HCT116 (cell line): ENCODE measurements at regions not wholly inside any gene's neighbourhood (a gene's known extent, or its start where the extent isn't known, plus 50 kb on each side); places are given as distances from the start of the nearest gene placed in this dataset.

Experiments
- ATAC-seq: fragments of 200-7000 bp; cut with Tn5 transposase; 2 replicates; pipeline ENCODE4 v1.9.1; 2020; ENCODE audit warnings: mild to moderate bottlenecking, moderate library complexity
- BruUV-seq: library from RNA; stranded (reverse); fragments of 400-500 nt; replicated peaks from 2 replicates; lab custom pipeline; 2021; lab: Mats Ljungman, UMichigan
- CTCF ChIA-PET: fragments of 300-600 bp; sonication (Branson Sonifier 250); formaldehyde crosslinking; loops from one replicate; lab custom pipeline; 2021; ENCODE audit warnings: antibody characterized with exemption; lab: Charles Lee
- POLR2A ChIA-PET: fragments of 300-600, 350-600 bp; sonication (Branson Sonifier 250); formaldehyde crosslinking; loops from one replicate; lab custom pipeline; 2021; ENCODE audit warnings: antibody characterized with exemption; lab: Charles Lee
- RAD21 ChIA-PET, 2 experiments: fragments of 300-600 bp; sonication (Branson Sonifier 250); formaldehyde crosslinking; loops; one replicate each; lab custom pipeline; 2023; ENCODE audit warnings: low total read pairs in 2 of 2; ENCODE audit not compliant: uncharacterized antibody in 2 of 2, unreplicated experiment in 2 of 2, low non-redundant PET in 1 of 2; lab: Charles Lee
- DNase-seq: peaks from one replicate; pipeline ENCODE4 v3.0.0-alpha.2; 2010; ENCODE audit warnings: low read depth, low spot score
- H2AFZ ChIP-seq: fragments of 200-600 bp; shearing (Covaris generic), sonication (generic); 2 replicates; pipeline ENCODE4 v1.6.1; 2017; ENCODE audit warnings: low read depth, mixed run types, mixed read lengths, antibody characterized with exemption, low read length; ENCODE audit not compliant: poor library complexity, severe bottlenecking
- H3K27ac ChIP-seq: 2 replicates; pipeline ENCODE4 v1.5.1; 2012; ENCODE audit warnings: low read depth, low read length
- H3K27me3 ChIP-seq: fragments of 200-600 bp; sonication (generic); 2 replicates; pipeline ENCODE4 v1.6.1; 2016; ENCODE audit warnings: mixed run types, low read length, mixed read lengths; ENCODE audit not compliant: insufficient read depth
- H3K36me3 ChIP-seq, 2 experiments: fragments of 200-500 bp in 1 of 2; fragments of 200-600 bp in 1 of 2; sonication (Bioruptor generic) in 1 of 2; sonication (generic) in 1 of 2; 2 replicates each; pipeline versions ENCODE4 v1.5.1 to v1.6.1; 2014 to 2016; ENCODE audit warnings: low read length in 2 of 2, inconsistent platforms in 1 of 2, mixed read lengths in 1 of 2, mixed run types in 1 of 2; ENCODE audit not compliant: insufficient read depth in 2 of 2, control insufficient read depth in 1 of 2
- H3K4me1 ChIP-seq, 2 experiments: fragments of 200-600 bp in 1 of 2; sonication (generic) in 1 of 2; 2 replicates each; pipeline versions ENCODE4 v1.5.1 to v1.6.1; 2012 to 2017; ENCODE audit warnings: low read length in 2 of 2, inconsistent platforms in 1 of 2, mild to moderate bottlenecking in 1 of 2, mixed read lengths in 1 of 2, mixed run types in 1 of 2, moderate library complexity in 1 of 2; ENCODE audit not compliant: insufficient read depth in 2 of 2, control insufficient read depth in 1 of 2
- H3K4me2 ChIP-seq: fragments of 200-600 bp; sonication (generic); 2 replicates; pipeline ENCODE4 v1.6.1; 2017; ENCODE audit warnings: mixed run types, low read length, mixed read lengths
- H3K4me3 ChIP-seq, 2 experiments: fragments of 200-600 bp in 1 of 2; sonication (generic) in 1 of 2; replicated peaks in 1 of 2; 2 replicates each; pipeline ENCODE4 v1.5.1; 2011 to 2016; ENCODE audit warnings: low read length in 2 of 2, control low read depth in 1 of 2, low read depth in 1 of 2, mild to moderate bottlenecking in 1 of 2, mixed read lengths in 1 of 2, mixed run types in 1 of 2
- H3K79me2 ChIP-seq: fragments of 200-600 bp; sonication (generic); 2 replicates; pipeline ENCODE4 v1.6.1; 2017; ENCODE audit warnings: mild to moderate bottlenecking, mixed run types, low read length, moderate library complexity, mixed read lengths; ENCODE audit not compliant: insufficient read depth
- H3K9ac ChIP-seq: fragments of 200-600 bp; sonication (generic); 2 replicates; pipeline ENCODE4 v1.6.1; 2016; ENCODE audit warnings: low read length, mixed read lengths
- H3K9me2 ChIP-seq: fragments of 200-600 bp; sonication (generic), shearing (Covaris generic); 2 replicates; pipeline ENCODE4 v1.6.1; 2017; ENCODE audit warnings: mixed run types, mild to moderate bottlenecking, moderate library complexity; ENCODE audit not compliant: insufficient read depth
- H3K9me3 ChIP-seq, 2 experiments: fragments of 200-500 bp in 1 of 2; fragments of 200-600 bp in 1 of 2; sonication (Bioruptor generic) in 1 of 2; sonication (generic) in 1 of 2; 2 replicates each; pipeline ENCODE4 v1.6.1; 2014 to 2017; ENCODE audit warnings: low read length in 2 of 2, mixed read lengths in 2 of 2, inconsistent platforms in 1 of 2, low read depth in 1 of 2, mild to moderate bottlenecking in 1 of 2, mixed run types in 1 of 2, moderate library complexity in 1 of 2; ENCODE audit not compliant: control insufficient read depth in 1 of 2, insufficient read depth in 1 of 2
- H4K20me1 ChIP-seq: fragments of 200-600 bp; sonication (generic), shearing (Covaris generic); 2 replicates; pipeline ENCODE4 v1.6.1; 2017; ENCODE audit warnings: mixed run types, mild to moderate bottlenecking, moderate library complexity; ENCODE audit not compliant: insufficient read depth
- CTCF ChIP-seq, 3 experiments: fragments of 200-600 bp in 1 of 3; sonication (generic) in 1 of 3; IDR thresholded peaks in 2 of 3; conservative IDR thresholded peaks in 1 of 3; 2 replicates each; pipeline ENCODE4 v1.5.1; 2012 to 2017; ENCODE audit warnings: low read depth in 2 of 3, low read length in 2 of 3, antibody characterized with exemption in 1 of 3, borderline replicate concordance in 1 of 3, control low read depth in 1 of 3, mild to moderate bottlenecking in 1 of 3, mixed read lengths in 1 of 3, mixed run types in 1 of 3, moderate library complexity in 1 of 3; ENCODE audit not compliant: insufficient read depth in 1 of 3
- FOSL1 ChIP-seq: IDR thresholded peaks from 2 replicates; pipeline ENCODE4 v1.6.1; 2012; ENCODE audit warnings: low read depth
- POLR2A ChIP-seq: IDR thresholded peaks from 2 replicates; pipeline ENCODE4 v1.7.0; 2011; ENCODE audit warnings: borderline replicate concordance; ENCODE audit not compliant: insufficient read depth, insufficient read length; ENCODE audit errors: extremely low read depth
- SIN3A ChIP-seq: IDR thresholded peaks from 2 replicates; pipeline ENCODE4 v1.6.1; 2012; ENCODE audit warnings: low read depth
- TCF7L2 ChIP-seq: IDR thresholded peaks from 2 replicates; pipeline ENCODE4 v1.7.0; 2011; ENCODE audit warnings: borderline replicate concordance, inconsistent platforms; ENCODE audit not compliant: insufficient read depth, insufficient read length; ENCODE audit errors: extremely low read depth
- ZNF274 ChIP-seq: fragments of 200-500 bp; sonication (Bioruptor generic); IDR thresholded peaks from 2 replicates; pipeline ENCODE4 v1.6.1; 2014; ENCODE audit warnings: mild to moderate bottlenecking, low read depth, low read length, inconsistent platforms
- intact Hi-C: fragments of 100-400 bp; cut with micrococcal nuclease; formaldehyde crosslinking; loops from 2 replicates; pipeline ENCODE4 v1.10.0; 2022
- TF ChIP-seq, protein P1 (sequence below): IDR thresholded peaks from 2 replicates; pipeline ENCODE4 v1.6.1; 2012; ENCODE audit warnings: low read depth

- POLR2A ChIA-PET, result interaction anchor here (1.2 kb wide), 1 partner anchor 22 kb away, joined by 4 read pairs; no protein-coding TSS in a partner anchor
These were observed 140.5 kb upstream of the HNRNPA3 start for GRCh38 chr2:177072090-177072489.

More at GRCh38 chr2:177072090-177072489, 140.5 kb upstream of the HNRNPA3 start:
- RAD21 ChIA-PET, result no interaction called here
- ATAC-seq (no peak), DNase-seq (no peak)
- no peak overlapping the region for H2AFZ ChIP-seq
- H3K4me3 ChIP-seq, result no peak overlapping the region
- no peaks in the 10 kb centered on the region for H4K20me1 ChIP-seq
- H3K9ac ChIP-seq, result no peak overlapping the region
- no peaks in the 10 kb centered on the region for H3K79me2 ChIP-seq
- H3K4me1 ChIP-seq, result no peaks in the 10 kb centered on the region
- no peaks in the 10 kb centered on the region for H3K36me3 ChIP-seq
- H3K27me3 ChIP-seq, result peaks cover 18% of the 10 kb centered on the region; the same call in 1 of the 2 replicates
- TF ChIP-seq SIN3A (no peak), TCF7L2 (no peak), CTCF (IDR thresholded peaks at IDR 0.05 in 2 of 3, conservative IDR thresholded peaks at IDR 0.05 in 1 of 3; ENCODE audit: borderline replicate concordance in 1 of 3, insufficient read depth in 1 of 3, low read depth in 2 of 3, low read length in 2 of 3) (no peak), FOSL1 (no peak), POLR2A (no peak), ZNF274 (no peak)
- TF ChIP-seq, protein P1, sequence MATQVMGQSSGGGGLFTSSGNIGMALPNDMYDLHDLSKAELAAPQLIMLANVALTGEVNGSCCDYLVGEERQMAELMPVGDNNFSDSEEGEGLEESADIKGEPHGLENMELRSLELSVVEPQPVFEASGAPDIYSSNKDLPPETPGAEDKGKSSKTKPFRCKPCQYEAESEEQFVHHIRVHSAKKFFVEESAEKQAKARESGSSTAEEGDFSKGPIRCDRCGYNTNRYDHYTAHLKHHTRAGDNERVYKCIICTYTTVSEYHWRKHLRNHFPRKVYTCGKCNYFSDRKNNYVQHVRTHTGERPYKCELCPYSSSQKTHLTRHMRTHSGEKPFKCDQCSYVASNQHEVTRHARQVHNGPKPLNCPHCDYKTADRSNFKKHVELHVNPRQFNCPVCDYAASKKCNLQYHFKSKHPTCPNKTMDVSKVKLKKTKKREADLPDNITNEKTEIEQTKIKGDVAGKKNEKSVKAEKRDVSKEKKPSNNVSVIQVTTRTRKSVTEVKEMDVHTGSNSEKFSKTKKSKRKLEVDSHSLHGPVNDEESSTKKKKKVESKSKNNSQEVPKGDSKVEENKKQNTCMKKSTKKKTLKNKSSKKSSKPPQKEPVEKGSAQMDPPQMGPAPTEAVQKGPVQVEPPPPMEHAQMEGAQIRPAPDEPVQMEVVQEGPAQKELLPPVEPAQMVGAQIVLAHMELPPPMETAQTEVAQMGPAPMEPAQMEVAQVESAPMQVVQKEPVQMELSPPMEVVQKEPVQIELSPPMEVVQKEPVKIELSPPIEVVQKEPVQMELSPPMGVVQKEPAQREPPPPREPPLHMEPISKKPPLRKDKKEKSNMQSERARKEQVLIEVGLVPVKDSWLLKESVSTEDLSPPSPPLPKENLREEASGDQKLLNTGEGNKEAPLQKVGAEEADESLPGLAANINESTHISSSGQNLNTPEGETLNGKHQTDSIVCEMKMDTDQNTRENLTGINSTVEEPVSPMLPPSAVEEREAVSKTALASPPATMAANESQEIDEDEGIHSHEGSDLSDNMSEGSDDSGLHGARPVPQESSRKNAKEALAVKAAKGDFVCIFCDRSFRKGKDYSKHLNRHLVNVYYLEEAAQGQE, result no peak
- BruUV-seq, result no TSS peak
- H3K4me2 ChIP-seq, result no peak overlapping the region
- no peak overlapping the region for H3K27ac ChIP-seq
- CTCF ChIA-PET, result interaction anchor here (0.6 kb wide), 1 partner anchor 420 kb away, joined by 4 read pairs; no protein-coding TSS in a partner anchor
- no peaks in the 10 kb centered on the region; the same call in 1 of the 2 replicates for H3K9me2 ChIP-seq
- H3K9me3 ChIP-seq, result no peaks in the 10 kb centered on the region
- intact Hi-C loops, result no loop called here
